Ascending aorta (tissue), 2 donors: ENCODE measurements at regions not wholly inside any gene's neighbourhood (a gene's known extent, or its start where the extent isn't known, plus 50 kb on each side); places are given as distances from the start of the nearest gene placed in this dataset.
A peak's percentile ranks its signal among the peaks of the same experiment; 100 is the strongest.

Source experiments
- DNase-seq, 2 donors: peaks; one replicate each; pipeline ENCODE4 v3.0.0-alpha.2; 2019; ENCODE audit warnings: low spot score in 2 of 2
- H3K27ac ChIP-seq, 2 donors: fragments of 200-600 bp; sonication (generic); one replicate each; pipeline ENCODE4 v1.5.1; 2016 to 2017; ENCODE audit warnings: mild to moderate bottlenecking in 1 of 2
- H3K27me3 ChIP-seq: fragments of 200-600 bp; sonication (generic); one replicate; pipeline ENCODE4 v1.5.1; 2017
- H3K36me3 ChIP-seq, 2 donors: fragments of 200-600 bp; sonication (generic); one replicate each; pipeline ENCODE4 v1.5.1; 2016
- H3K4me1 ChIP-seq, 2 donors: fragments of 200-600 bp; sonication (generic); one replicate each; pipeline ENCODE4 v1.5.1; 2016 to 2017; ENCODE audit warnings: mild to moderate bottlenecking in 1 of 2
- H3K4me3 ChIP-seq, 2 donors: fragments of 200-600 bp; sonication (generic); one replicate each; pipeline ENCODE4 v1.5.1; 2016 to 2017; ENCODE audit warnings: mild to moderate bottlenecking in 1 of 2
- H3K9me3 ChIP-seq, 2 donors: fragments of 200-600 bp; sonication (generic); one replicate each; pipeline ENCODE4 v1.5.1; 2016
- intact Hi-C: fragments of 100-400 bp; cut with DNase I; formaldehyde crosslinking; loops from one replicate; pipeline ENCODE4 v1.15.1; 2023
- TF ChIP-seq, protein P1 (sequence below), 3 experiments: fragments of 200-600 bp in 2 of 3; fragments of 450-650 bp in 1 of 3; sonication (generic) in 2 of 3; IDR thresholded peaks; one replicate each; pipeline ENCODE4 v1.5.1; 2016 to 2019; ENCODE audit warnings: antibody characterized with exemption in 3 of 3, mild to moderate bottlenecking in 1 of 3, moderate library complexity in 1 of 3

DNA sequence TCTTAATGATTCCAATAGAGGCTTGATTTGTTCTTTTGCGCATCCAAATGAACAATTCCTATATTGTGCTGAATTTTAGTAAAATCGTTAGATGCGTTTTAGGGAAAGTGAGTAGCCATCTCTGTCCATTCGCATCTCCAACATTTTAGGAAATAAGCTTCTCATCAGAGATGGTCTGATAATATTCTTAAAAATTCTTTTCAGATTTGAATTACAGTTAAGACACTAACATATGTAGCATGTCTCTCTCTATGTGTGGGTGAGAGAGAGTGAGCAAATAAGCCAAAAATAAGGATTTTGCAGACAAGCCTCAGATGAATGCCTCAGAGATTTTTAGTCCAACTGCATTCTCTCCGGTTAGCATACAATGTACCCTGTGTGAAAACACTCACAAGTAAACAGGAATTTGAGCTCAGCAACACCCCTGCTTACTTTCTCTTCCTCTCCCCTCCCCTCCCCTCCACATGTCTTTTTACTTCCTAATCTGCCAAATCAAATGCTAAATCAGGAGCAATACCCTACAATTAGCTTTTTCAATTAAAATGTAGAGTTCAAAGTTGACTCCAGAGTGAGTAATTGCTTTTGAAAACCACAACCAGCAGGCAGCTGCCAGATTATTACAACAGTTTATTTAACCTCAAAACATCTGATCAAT lies 354.4 kb downstream of the CRPPA start:
- Histone ChIP-seq H3K4me3 (peak overlapping the region in 1 of 2 donors; percentile 11), H3K36me3 (no peaks in the 10 kb centered on the region), H3K9me3 (no peaks in the 10 kb centered on the region), H3K27ac (peak overlapping the region; percentile 31 to 42), H3K27me3 (no peaks in the 10 kb centered on the region), H3K4me1 (peaks cover 5 to 9% of the 10 kb centered on the region in 2 donors)
- TF ChIP-seq, protein P1, sequence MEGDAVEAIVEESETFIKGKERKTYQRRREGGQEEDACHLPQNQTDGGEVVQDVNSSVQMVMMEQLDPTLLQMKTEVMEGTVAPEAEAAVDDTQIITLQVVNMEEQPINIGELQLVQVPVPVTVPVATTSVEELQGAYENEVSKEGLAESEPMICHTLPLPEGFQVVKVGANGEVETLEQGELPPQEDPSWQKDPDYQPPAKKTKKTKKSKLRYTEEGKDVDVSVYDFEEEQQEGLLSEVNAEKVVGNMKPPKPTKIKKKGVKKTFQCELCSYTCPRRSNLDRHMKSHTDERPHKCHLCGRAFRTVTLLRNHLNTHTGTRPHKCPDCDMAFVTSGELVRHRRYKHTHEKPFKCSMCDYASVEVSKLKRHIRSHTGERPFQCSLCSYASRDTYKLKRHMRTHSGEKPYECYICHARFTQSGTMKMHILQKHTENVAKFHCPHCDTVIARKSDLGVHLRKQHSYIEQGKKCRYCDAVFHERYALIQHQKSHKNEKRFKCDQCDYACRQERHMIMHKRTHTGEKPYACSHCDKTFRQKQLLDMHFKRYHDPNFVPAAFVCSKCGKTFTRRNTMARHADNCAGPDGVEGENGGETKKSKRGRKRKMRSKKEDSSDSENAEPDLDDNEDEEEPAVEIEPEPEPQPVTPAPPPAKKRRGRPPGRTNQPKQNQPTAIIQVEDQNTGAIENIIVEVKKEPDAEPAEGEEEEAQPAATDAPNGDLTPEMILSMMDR (IDR thresholded peaks at IDR 0.05), result no peak
- DNase-seq, result no peak
- intact Hi-C loops, result loop anchor here (5.0 to 10.0 kb wide), 3 partner anchors 312 to 512 kb away; no protein-coding TSS in a partner anchor

DNA sequence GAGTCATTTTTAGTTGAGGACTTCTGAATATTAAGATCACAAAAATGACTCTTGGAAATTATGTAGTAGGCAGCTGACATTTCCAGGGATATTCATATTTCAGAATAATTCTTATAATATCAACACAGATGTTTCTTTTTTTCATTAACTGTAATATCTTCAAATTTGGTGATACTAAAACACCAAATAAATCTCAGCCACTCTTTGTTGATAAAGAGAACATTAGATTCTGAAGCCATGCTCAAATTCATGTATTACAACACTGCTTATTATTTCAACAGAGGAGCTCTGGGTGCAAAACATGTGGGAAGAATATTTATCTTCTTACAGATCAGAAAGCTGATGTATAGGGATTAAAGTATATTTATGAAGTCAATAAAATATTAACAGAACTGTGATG lies 355.4 kb downstream of the CRPPA start:
- TF ChIP-seq, protein P1 (IDR thresholded peaks at IDR 0.05), result no peak
- Histone ChIP-seq H3K27ac (peak overlapping the region in 1 of 2 donors; percentile 24), H3K4me1 (peaks cover 5 to 9% of the 10 kb centered on the region in 2 donors), H3K36me3 (no peaks in the 10 kb centered on the region), H3K9me3 (no peaks in the 10 kb centered on the region), H3K4me3 (no peak overlapping the region), H3K27me3 (no peaks in the 10 kb centered on the region)
- DNase-seq, result no peak
- intact Hi-C loops, result loop anchor here (5.0 to 10.0 kb wide), 3 partner anchors 311 to 511 kb away; no protein-coding TSS in a partner anchor

- no peak for DNase-seq
- intact Hi-C loops, result loop anchor here (10.0 kb wide), 2 partner anchors 309 to 509 kb away; no protein-coding TSS in a partner anchor
- no peaks in the 10 kb centered on the region for H3K9me3 ChIP-seq
- TF ChIP-seq, protein P1 (IDR thresholded peaks at IDR 0.05), result no peak
- no peak overlapping the region for H3K4me3 ChIP-seq
- no peaks in the 10 kb centered on the region for H3K36me3 ChIP-seq
- H3K4me1 ChIP-seq, result peaks cover 5 to 9% of the 10 kb centered on the region in 2 donors
- no peaks in the 10 kb centered on the region for H3K27me3 ChIP-seq
- no peak overlapping the region for H3K27ac ChIP-seq
Observed at GRCh38 chr7:16063716-16064675, 357.3 kb downstream of the CRPPA start.

- DNase-seq, result no peak
- Histone ChIP-seq H3K4me3 (no peak overlapping the region), H3K27ac (no peak overlapping the region), H3K36me3 (no peaks in the 10 kb centered on the region), H3K27me3 (no peaks in the 10 kb centered on the region), H3K9me3 (no peaks in the 10 kb centered on the region), H3K4me1 (peaks cover 5 to 9% of the 10 kb centered on the region in 2 donors)
- intact Hi-C loops, result loop anchor here (10.0 kb wide), 2 partner anchors 308 to 508 kb away; no protein-coding TSS in a partner anchor
- TF ChIP-seq, protein P1 (IDR thresholded peaks at IDR 0.05), result no peak
Observed at GRCh38 chr7:16063221-16063620, 358.1 kb downstream of the CRPPA start.

- H3K4me1 ChIP-seq, result peaks cover 5 to 9% of the 10 kb centered on the region in 2 donors
- H3K27ac ChIP-seq, result no peak overlapping the region
- DNase-seq, result no peak
- intact Hi-C loops, result loop anchor here (10.0 kb wide), 2 partner anchors 307 to 507 kb away; no protein-coding TSS in a partner anchor
- no peaks in the 10 kb centered on the region for H3K9me3 ChIP-seq
- no peaks in the 10 kb centered on the region for H3K36me3 ChIP-seq
- no peak overlapping the region for H3K4me3 ChIP-seq
- TF ChIP-seq, protein P1 (IDR thresholded peaks at IDR 0.05), result no peak
- no peaks in the 10 kb centered on the region for H3K27me3 ChIP-seq
Observed at GRCh38 chr7:16062269-16062668, 359.1 kb downstream of the CRPPA start.
